ENCODE measurements at regions not wholly inside any gene's neighbourhood (a gene's known extent, or its start where the extent isn't known, plus 50 kb on each side); places are given as distances from the start of the nearest gene placed in this dataset.

DNA sequence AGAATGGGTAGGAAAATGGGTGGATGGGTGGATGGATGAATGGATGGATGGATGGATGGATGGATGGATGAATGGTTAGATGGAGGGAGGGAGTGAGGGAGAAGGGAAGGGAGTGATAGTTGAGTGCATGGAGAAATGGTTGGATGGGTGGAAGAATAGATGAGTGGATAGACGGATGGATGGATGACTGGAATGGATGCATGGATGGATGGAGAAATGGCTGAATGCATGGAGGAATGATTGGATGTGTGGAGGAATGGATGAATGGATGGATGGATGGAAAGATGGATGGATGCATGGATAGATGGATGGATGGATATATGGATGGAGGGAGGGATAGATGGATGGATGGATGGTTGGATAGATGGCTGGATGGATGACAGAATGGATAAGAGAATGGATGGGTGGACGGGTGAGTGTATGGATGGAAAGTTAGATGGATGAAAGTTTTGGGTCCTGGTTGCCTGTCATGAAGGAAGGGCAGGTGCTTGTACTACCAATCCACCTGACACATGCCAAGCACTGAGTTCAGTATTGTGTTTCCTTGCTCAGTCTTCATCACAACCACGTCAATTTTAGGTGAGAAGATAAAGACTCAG, 286.5 kb upstream of the RTL1 start:
- no peaks in the 10 kb centered on the region for H3K4me1 ChIP-seq (ENCODE audit: control insufficient read depth, insufficient read depth, low read length)
- no peaks in the 10 kb centered on the region for H3K36me3 ChIP-seq (ENCODE audit: control insufficient read depth, insufficient read depth, low read length)
- no peak overlapping the region for H3K27ac ChIP-seq (ENCODE audit: low read length)
- H3K27me3 ChIP-seq (ENCODE audit: control insufficient read depth, insufficient read depth, low read length), result no peaks in the 10 kb centered on the region; the same call in 1 of the 2 replicates
- DNase-seq (ENCODE audit: low read depth, low spot score) (no peak), ATAC-seq (no peak)
- H3K9me3 ChIP-seq (ENCODE audit: control insufficient read depth, insufficient read depth, low read depth, low read length), result no peaks in the 10 kb centered on the region
- POLR2A ChIA-PET, result no interaction called here
- no peak overlapping the region for H3K4me3 ChIP-seq (ENCODE audit: low read depth in 2 of 2, low read length in 2 of 2)
- CTCF ChIA-PET, result no interaction called here
- BruUV-seq (replicated peaks), result no TSS peak
- in situ Hi-C loops (cut with HindIII; ENCODE audit: low pct_unique_long_range_greater_than_20kb, low sequenced_read_pairs) (no loop called here), intact Hi-C loops (cut with micrococcal nuclease; ENCODE audit: unreplicated experiment) (no loop called here)
- TF ChIP-seq, protein P1, sequence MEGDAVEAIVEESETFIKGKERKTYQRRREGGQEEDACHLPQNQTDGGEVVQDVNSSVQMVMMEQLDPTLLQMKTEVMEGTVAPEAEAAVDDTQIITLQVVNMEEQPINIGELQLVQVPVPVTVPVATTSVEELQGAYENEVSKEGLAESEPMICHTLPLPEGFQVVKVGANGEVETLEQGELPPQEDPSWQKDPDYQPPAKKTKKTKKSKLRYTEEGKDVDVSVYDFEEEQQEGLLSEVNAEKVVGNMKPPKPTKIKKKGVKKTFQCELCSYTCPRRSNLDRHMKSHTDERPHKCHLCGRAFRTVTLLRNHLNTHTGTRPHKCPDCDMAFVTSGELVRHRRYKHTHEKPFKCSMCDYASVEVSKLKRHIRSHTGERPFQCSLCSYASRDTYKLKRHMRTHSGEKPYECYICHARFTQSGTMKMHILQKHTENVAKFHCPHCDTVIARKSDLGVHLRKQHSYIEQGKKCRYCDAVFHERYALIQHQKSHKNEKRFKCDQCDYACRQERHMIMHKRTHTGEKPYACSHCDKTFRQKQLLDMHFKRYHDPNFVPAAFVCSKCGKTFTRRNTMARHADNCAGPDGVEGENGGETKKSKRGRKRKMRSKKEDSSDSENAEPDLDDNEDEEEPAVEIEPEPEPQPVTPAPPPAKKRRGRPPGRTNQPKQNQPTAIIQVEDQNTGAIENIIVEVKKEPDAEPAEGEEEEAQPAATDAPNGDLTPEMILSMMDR (IDR thresholded peaks at IDR 0.05), result no peak
- no peak for TF ChIP-seq POLR2AphosphoS5 (IDR thresholded peaks at IDR 0.05; ENCODE audit: low read depth, low read length)

DNA sequence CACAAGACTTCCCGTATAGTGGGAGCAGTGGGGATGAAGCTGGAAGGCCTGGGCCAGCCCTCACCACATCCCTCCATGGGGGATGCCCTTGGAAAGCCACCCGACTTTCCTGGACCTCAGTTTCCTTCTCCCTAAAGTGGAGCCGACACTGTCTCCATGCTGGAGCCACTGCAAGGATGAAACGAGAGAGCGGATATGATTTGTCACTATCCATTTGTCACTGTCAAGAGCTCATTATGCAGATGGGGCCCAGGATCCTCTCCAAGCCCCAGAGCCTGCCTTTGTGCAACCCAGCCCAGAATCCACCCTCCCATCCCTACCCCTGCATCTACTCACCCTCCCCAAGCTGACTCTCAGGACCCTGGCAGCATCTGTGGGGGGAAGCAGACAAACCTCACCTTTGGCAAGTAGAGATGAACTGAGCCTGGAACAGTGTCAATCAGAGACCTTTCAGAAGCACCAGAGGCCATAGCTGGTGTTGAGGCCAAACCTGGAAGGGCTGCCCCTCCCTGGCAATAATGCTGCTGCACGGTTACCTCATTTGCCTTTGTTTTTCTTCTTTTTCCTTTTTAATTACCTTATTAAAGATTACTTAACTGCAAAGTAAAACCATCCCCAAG, 287.7 kb upstream of the RTL1 start:
- DNase-seq (ENCODE audit: low read depth, low spot score) (no peak), ATAC-seq (no peak)
- intact Hi-C loops (cut with micrococcal nuclease; ENCODE audit: unreplicated experiment) (no loop called here), in situ Hi-C loops (cut with HindIII; ENCODE audit: low pct_unique_long_range_greater_than_20kb, low sequenced_read_pairs) (no loop called here)
- TF ChIP-seq SIN3A (IDR thresholded peaks at IDR 0.05; ENCODE audit: borderline replicate concordance, insufficient read depth, low read depth, low read length), result no peak
- TF ChIP-seq POLR2AphosphoS5 (IDR thresholded peaks at IDR 0.05; ENCODE audit: low read depth, low read length), result no peak
- TF ChIP-seq, protein P1 (IDR thresholded peaks at IDR 0.05), result no peak
- TF ChIP-seq, protein P2, sequence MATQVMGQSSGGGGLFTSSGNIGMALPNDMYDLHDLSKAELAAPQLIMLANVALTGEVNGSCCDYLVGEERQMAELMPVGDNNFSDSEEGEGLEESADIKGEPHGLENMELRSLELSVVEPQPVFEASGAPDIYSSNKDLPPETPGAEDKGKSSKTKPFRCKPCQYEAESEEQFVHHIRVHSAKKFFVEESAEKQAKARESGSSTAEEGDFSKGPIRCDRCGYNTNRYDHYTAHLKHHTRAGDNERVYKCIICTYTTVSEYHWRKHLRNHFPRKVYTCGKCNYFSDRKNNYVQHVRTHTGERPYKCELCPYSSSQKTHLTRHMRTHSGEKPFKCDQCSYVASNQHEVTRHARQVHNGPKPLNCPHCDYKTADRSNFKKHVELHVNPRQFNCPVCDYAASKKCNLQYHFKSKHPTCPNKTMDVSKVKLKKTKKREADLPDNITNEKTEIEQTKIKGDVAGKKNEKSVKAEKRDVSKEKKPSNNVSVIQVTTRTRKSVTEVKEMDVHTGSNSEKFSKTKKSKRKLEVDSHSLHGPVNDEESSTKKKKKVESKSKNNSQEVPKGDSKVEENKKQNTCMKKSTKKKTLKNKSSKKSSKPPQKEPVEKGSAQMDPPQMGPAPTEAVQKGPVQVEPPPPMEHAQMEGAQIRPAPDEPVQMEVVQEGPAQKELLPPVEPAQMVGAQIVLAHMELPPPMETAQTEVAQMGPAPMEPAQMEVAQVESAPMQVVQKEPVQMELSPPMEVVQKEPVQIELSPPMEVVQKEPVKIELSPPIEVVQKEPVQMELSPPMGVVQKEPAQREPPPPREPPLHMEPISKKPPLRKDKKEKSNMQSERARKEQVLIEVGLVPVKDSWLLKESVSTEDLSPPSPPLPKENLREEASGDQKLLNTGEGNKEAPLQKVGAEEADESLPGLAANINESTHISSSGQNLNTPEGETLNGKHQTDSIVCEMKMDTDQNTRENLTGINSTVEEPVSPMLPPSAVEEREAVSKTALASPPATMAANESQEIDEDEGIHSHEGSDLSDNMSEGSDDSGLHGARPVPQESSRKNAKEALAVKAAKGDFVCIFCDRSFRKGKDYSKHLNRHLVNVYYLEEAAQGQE (IDR thresholded peaks at IDR 0.05; ENCODE audit: insufficient read depth in 1 of 2, low read depth in 2 of 2, low read length in 1 of 2), result no peak
- TF ChIP-seq TCF7L2 (IDR thresholded peaks at IDR 0.05; ENCODE audit: low read depth, low read length), result no peak
- H3K27ac ChIP-seq (ENCODE audit: low read length), result no peak overlapping the region
- no peaks in the 10 kb centered on the region for H3K4me1 ChIP-seq (ENCODE audit: control insufficient read depth, insufficient read depth, low read length)
- no peak overlapping the region for H3K4me3 ChIP-seq (ENCODE audit: low read depth in 2 of 2, low read length in 2 of 2)
- no peaks in the 10 kb centered on the region for H3K36me3 ChIP-seq (ENCODE audit: control insufficient read depth, insufficient read depth, low read length)
- BruUV-seq (replicated peaks), result no TSS peak
- no peaks in the 10 kb centered on the region for H3K9me3 ChIP-seq (ENCODE audit: control insufficient read depth, insufficient read depth, low read depth, low read length)
- no peaks in the 10 kb centered on the region; the same call in 1 of the 2 replicates for H3K27me3 ChIP-seq (ENCODE audit: control insufficient read depth, insufficient read depth, low read length)
- ChIA-PET POLR2A (no interaction called here), CTCF (no interaction called here)

Data from Panc1 (cell line).